ENCODE measurements at regions not wholly inside any gene's neighbourhood (a gene's known extent, or its start where the extent isn't known, plus 50 kb on each side); places are given as distances from the start of the nearest gene placed in this dataset.

DNA sequence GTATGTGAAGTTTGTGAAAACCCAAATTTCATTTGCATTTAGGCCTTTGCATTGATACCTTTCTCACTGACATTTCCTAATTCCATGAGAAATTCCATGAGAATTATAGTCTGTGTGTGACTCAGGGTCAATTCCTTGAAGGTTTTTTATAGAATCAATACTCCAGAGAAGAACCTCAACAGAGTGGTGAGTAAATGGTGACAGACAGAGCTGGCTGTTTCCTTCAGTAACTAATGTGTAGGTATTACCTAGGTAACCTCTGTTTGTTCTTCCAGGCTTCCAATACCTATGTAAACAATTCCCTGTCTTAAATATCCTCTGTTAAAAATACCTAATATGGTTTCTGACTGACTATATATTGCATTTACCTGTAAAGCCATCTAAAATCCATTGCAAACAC, 117.0 kb downstream of the TTC8 start:
- Histone ChIP-seq H3K36me3 (ENCODE audit: control insufficient read depth in 4 of 4, insufficient read depth in 4 of 4, low read length in 4 of 4) (no peaks in the 10 kb centered on the region), H3K27me3 (ENCODE audit: control insufficient read depth in 3 of 3, insufficient read depth in 3 of 3, low read length in 2 of 3) (no peaks in the 10 kb centered on the region), H3K27ac (ENCODE audit: low read depth in 1 of 2, low read length in 1 of 2) (no peak overlapping the region), H3K9me3 (ENCODE audit: control insufficient read depth in 4 of 4, insufficient read depth in 3 of 4, low read length in 3 of 4) (peaks cover 0 to 4% (median 0%) of the 10 kb centered on the region in 4 donors), H3K4me3 (no peak overlapping the region), H3K9ac (ENCODE audit: insufficient read depth in 1 of 2, low read length in 2 of 2) (no peak overlapping the region), H3K4me1 (ENCODE audit: control insufficient read depth in 5 of 5, insufficient read depth in 5 of 5, low read length in 5 of 5) (peaks cover 0 to 7% (median 0%) of the 10 kb centered on the region in 5 donors)
- DNase-seq (no peak), ATAC-seq (ENCODE audit: insufficient read depth, low FRiP score) (no peak)
- TF ChIP-seq, protein P1, sequence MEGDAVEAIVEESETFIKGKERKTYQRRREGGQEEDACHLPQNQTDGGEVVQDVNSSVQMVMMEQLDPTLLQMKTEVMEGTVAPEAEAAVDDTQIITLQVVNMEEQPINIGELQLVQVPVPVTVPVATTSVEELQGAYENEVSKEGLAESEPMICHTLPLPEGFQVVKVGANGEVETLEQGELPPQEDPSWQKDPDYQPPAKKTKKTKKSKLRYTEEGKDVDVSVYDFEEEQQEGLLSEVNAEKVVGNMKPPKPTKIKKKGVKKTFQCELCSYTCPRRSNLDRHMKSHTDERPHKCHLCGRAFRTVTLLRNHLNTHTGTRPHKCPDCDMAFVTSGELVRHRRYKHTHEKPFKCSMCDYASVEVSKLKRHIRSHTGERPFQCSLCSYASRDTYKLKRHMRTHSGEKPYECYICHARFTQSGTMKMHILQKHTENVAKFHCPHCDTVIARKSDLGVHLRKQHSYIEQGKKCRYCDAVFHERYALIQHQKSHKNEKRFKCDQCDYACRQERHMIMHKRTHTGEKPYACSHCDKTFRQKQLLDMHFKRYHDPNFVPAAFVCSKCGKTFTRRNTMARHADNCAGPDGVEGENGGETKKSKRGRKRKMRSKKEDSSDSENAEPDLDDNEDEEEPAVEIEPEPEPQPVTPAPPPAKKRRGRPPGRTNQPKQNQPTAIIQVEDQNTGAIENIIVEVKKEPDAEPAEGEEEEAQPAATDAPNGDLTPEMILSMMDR (IDR thresholded peaks at IDR 0.05; ENCODE audit: control extremely low read depth, extremely low read depth): no peak

DNA sequence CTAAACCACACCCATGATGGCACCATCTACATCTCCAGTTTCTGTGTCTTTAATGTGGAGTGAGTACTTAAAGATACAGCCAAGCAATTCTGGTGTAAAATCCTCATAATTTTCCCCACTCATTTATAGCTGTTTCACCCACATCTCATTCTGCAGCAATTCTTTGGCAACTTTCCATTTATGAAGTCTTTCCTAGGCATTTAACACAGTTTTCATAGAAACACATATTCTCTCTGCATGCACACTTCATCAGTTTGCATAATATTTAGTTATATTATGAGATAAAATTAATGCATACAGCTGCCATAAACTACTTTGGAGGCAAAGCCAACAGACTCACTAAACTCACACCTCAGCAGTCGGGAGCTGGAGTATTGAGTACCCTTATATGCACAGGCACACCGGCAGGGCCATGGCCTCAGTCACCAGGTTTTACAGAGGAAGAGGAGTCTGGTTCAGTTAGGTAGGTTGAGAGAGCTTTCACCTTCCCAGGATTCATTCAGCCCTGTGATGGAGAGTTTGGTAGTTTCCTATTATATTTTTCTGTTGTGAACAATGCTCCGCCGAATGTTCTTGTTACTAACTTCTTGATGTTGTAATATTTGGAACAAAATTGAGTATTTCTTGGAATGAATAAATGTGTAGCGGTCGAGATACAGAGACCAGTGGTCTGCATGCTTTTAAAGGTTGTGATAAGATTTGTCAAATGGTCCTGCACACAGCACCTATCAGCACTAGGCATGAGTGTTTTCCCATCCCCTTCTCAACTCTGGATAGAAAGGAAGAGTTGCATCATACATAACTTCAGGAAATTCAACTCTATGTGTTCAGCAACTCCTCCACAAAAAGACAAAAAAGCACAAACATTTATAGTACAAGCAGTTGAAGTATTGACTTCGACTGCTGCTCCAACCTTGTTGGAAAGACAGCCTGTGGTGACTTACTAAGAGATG, 123.5 kb downstream of the TTC8 start:
- TF ChIP-seq, protein P1 (IDR thresholded peaks at IDR 0.05; ENCODE audit: control extremely low read depth, extremely low read depth): no peak
- Histone ChIP-seq H3K4me1 (ENCODE audit: control insufficient read depth in 5 of 5, insufficient read depth in 5 of 5, low read length in 5 of 5) (peaks cover 0 to 27% (median 3%) of the 10 kb centered on the region in 5 donors), H3K4me3 (no peak overlapping the region), H3K9ac (ENCODE audit: insufficient read depth in 1 of 2, low read length in 2 of 2) (no peak overlapping the region), H3K27me3 (ENCODE audit: control insufficient read depth in 3 of 3, insufficient read depth in 3 of 3, low read length in 2 of 3) (no peaks in the 10 kb centered on the region), H3K9me3 (ENCODE audit: control insufficient read depth in 4 of 4, insufficient read depth in 3 of 4, low read length in 3 of 4) (peaks cover 0 to 14% (median 0%) of the 10 kb centered on the region in 4 donors), H3K36me3 (ENCODE audit: control insufficient read depth in 4 of 4, insufficient read depth in 4 of 4, low read length in 4 of 4) (no peaks in the 10 kb centered on the region), H3K27ac (ENCODE audit: low read depth in 1 of 2, low read length in 1 of 2) (no peak overlapping the region)
- ATAC-seq (ENCODE audit: insufficient read depth, low FRiP score) (no peak), DNase-seq (peak; percentile 24 to 88 (median 84))
- 68 to 70% methylated on average over 7 of the region's 7 CpGs for WGBS, 2 donors

DNA sequence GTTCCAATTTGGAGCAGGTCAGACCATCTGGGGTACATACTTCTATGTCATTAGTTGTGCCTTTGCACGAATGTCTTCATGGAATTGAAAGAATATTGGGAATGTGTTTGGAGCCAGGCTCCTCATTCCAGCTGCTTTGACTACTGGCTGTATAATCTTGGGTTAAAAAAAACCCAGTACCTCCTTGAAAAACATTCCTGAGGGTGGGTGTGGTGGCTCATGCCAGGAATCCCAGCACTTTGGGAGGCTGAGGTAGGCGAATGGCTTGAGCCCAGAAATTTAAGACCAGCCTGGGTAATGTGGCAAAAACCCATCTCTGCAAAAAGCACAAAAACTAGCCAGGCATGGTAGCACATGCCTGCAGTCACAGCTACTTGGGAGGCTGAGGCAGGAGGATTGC, 125.6 kb downstream of the TTC8 start:
- ATAC-seq (ENCODE audit: insufficient read depth, low FRiP score) (no peak), DNase-seq (no peak)
- Histone ChIP-seq H3K36me3 (ENCODE audit: control insufficient read depth in 4 of 4, insufficient read depth in 4 of 4, low read length in 4 of 4) (no peaks in the 10 kb centered on the region), H3K27me3 (ENCODE audit: control insufficient read depth in 3 of 3, insufficient read depth in 3 of 3, low read length in 2 of 3) (no peaks in the 10 kb centered on the region), H3K4me1 (ENCODE audit: control insufficient read depth in 5 of 5, insufficient read depth in 5 of 5, low read length in 5 of 5) (peaks cover 0 to 24% (median 3%) of the 10 kb centered on the region in 5 donors), H3K27ac (ENCODE audit: low read depth in 1 of 2, low read length in 1 of 2) (no peak overlapping the region), H3K9ac (ENCODE audit: insufficient read depth in 1 of 2, low read length in 2 of 2) (no peak overlapping the region), H3K4me3 (no peak overlapping the region), H3K9me3 (ENCODE audit: control insufficient read depth in 4 of 4, insufficient read depth in 3 of 4, low read length in 3 of 4) (peaks cover 0 to 10% (median 0%) of the 10 kb centered on the region in 4 donors)
- 62 to 68% methylated on average over 2 of the region's 2 CpGs for WGBS, 2 donors
- TF ChIP-seq, protein P1 (IDR thresholded peaks at IDR 0.05; ENCODE audit: control extremely low read depth, extremely low read depth): no peak
